ENCODE measurements at regions not wholly inside any gene's neighbourhood (a gene's known extent, or its start where the extent isn't known, plus 50 kb on each side); places are given as distances from the start of the nearest gene placed in this dataset.

DNA sequence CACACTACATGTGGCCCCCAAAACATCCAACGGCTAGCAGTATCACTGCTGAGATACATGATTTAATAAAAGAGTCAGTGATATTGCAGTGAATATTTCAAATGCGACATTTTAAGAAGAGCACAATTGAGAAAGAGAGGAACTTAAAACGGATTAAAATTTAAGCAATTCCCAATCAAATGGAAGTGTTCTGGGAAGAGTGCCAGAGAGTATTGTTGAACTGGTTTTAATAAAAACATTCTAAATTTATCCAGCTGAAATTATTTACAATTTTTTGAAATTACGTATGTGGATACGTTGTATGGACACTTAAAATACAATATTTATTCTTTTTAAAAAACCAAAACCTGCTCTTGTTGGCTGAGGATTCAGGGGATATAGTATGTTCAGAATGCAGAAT is 117.7 kb downstream of the C3orf38 start:
- TF ChIP-seq, protein P1, sequence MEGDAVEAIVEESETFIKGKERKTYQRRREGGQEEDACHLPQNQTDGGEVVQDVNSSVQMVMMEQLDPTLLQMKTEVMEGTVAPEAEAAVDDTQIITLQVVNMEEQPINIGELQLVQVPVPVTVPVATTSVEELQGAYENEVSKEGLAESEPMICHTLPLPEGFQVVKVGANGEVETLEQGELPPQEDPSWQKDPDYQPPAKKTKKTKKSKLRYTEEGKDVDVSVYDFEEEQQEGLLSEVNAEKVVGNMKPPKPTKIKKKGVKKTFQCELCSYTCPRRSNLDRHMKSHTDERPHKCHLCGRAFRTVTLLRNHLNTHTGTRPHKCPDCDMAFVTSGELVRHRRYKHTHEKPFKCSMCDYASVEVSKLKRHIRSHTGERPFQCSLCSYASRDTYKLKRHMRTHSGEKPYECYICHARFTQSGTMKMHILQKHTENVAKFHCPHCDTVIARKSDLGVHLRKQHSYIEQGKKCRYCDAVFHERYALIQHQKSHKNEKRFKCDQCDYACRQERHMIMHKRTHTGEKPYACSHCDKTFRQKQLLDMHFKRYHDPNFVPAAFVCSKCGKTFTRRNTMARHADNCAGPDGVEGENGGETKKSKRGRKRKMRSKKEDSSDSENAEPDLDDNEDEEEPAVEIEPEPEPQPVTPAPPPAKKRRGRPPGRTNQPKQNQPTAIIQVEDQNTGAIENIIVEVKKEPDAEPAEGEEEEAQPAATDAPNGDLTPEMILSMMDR (IDR thresholded peaks at IDR 0.05; ENCODE audit: unreplicated experiment in 3 of 3), result no peak
- H3K36me3 Mint-ChIP-seq (ENCODE audit: low read depth), result no peaks in the 10 kb centered on the region
- no peaks in the 10 kb centered on the region for H3K9me3 Mint-ChIP-seq

DNA sequence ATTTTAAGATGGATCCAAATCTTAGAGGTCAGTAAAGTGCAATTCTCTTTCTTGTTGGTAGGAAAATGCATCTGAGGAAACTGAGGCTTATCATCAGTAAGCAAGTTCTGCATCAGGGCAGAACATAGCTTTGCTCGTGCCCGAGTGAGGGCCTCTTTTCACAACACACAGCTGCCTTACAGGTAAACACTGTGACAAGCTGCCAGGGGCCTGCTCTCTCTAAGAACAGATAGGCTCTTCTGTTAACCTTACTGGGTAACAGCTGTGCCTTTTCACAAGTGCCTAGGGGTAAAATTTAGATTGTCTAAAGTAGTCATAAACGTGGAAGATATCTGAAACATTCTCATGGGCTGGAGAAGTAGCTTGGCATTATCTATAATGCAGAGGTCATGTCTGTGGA is 118.1 kb downstream of the C3orf38 start:
- Mint-ChIP-seq H3K27ac (no peak overlapping the region), H3K27me3 (ENCODE audit: low read depth) (no peaks in the 10 kb centered on the region), H3K9me3 (no peaks in the 10 kb centered on the region), H3K4me3 (no peak overlapping the region), H3K4me1 (no peaks in the 10 kb centered on the region), H3K36me3 (ENCODE audit: low read depth) (no peaks in the 10 kb centered on the region)
- TF ChIP-seq, protein P1 (IDR thresholded peaks at IDR 0.05; ENCODE audit: unreplicated experiment in 3 of 3), result no peak

More for the DNA sequence above, 117.7 kb downstream of the C3orf38 start:
- Mint-ChIP-seq H3K27me3 (ENCODE audit: low read depth) (no peaks in the 10 kb centered on the region), H3K4me3 (no peak overlapping the region), H3K4me1 (no peaks in the 10 kb centered on the region), H3K27ac (peak overlapping the region in 1 of 3 experiments; percentile 6)

DNA sequence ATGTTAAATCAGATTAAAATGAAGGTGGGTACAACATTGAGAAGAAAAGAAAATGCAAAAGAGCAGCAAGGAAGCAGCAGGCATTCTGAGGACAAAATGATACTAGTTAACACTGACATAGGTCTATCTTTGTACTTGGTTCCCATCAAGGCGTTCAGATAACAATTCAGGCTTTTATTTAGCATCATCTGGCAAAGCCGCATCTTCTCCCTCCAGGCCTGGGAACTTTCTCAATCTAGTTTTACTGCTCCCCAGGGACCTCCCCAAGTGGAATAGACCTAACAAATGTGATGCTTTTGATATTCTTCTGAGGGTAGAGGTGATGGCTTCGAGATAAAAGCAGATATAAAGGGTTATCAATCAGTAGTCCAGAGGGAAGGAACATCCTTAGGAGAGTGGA is 130.6 kb downstream of the C3orf38 start:
- TF ChIP-seq, protein P1 (IDR thresholded peaks at IDR 0.05; ENCODE audit: unreplicated experiment in 3 of 3), result no peak
- Mint-ChIP-seq H3K27me3 (ENCODE audit: low read depth) (peaks cover 29% of the 10 kb centered on the region), H3K4me3 (no peak overlapping the region), H3K36me3 (ENCODE audit: low read depth) (no peaks in the 10 kb centered on the region), H3K27ac (no peak overlapping the region), H3K4me1 (no peaks in the 10 kb centered on the region), H3K9me3 (no peaks in the 10 kb centered on the region)

DNA sequence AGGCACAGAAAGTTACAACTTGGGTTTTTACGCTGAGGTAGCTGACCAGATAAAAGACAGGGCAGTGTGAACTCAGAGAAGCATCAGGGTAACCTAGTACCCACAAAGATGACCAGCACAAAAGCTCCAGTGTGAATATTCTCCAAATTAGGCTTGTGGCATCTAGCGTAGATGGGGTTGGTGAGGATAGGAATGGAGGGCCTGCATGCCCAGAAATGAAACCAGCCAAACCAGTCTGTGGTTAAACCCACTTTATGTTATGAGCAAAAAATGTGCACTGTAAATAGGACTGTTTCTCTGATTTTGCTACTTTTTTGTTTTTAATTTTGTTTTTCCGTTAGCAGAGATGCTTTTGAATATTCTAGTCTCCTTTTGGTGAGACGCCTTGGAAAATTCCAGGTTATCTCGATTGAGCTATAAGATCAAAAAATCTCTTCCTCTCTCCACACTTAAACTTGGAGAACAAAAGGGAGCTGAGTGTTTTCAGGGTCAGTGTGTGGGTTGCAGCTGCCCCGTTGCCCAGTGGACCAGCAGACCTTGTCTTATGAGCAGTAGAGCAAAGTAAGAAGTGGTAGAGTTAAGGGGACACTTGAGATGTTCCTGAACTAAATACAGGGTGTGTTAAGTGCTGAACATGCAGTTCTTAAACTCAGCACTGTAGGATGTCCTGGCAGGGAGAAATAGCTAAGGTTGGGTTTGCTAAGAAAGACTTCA is 132.9 kb downstream of the C3orf38 start:
- H3K4me1 Mint-ChIP-seq, result no peaks in the 10 kb centered on the region
- H3K27me3 Mint-ChIP-seq (ENCODE audit: low read depth), result peaks cover 29% of the 10 kb centered on the region
- no peak overlapping the region for H3K4me3 Mint-ChIP-seq
- H3K36me3 Mint-ChIP-seq (ENCODE audit: low read depth), result no peaks in the 10 kb centered on the region
- no peaks in the 10 kb centered on the region for H3K9me3 Mint-ChIP-seq
- peak overlapping the region in 1 of 3 experiments; percentile 35 for H3K27ac Mint-ChIP-seq
- TF ChIP-seq, protein P1 (IDR thresholded peaks at IDR 0.05; ENCODE audit: unreplicated experiment in 3 of 3), result no peak

DNA sequence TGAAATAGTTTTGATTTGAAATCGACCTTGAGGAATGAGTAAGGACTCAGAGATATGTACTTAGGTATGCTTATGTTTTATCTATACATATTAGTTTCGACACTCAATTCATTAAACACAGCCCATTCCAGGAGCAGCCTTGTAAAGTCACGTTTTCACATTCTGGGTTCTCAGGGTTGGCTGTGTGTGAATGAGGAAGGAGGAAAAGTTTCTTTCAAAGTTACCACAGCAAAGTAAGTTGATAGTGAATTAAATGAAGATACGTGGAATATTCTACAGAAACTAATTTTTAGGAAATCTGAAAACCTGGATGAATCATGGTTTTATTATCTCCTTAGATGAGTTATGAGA is 133.5 kb downstream of the C3orf38 start:
- H3K4me1 Mint-ChIP-seq, result no peaks in the 10 kb centered on the region
- peaks cover 32% of the 10 kb centered on the region for H3K27me3 Mint-ChIP-seq (ENCODE audit: low read depth)
- TF ChIP-seq, protein P1 (IDR thresholded peaks at IDR 0.05; ENCODE audit: unreplicated experiment in 3 of 3), result no peak
- no peaks in the 10 kb centered on the region for H3K36me3 Mint-ChIP-seq (ENCODE audit: low read depth)
- no peak overlapping the region for H3K4me3 Mint-ChIP-seq
- H3K9me3 Mint-ChIP-seq, result no peaks in the 10 kb centered on the region
- H3K27ac Mint-ChIP-seq, result peak overlapping the region in 1 of 3 experiments; percentile 35

DNA sequence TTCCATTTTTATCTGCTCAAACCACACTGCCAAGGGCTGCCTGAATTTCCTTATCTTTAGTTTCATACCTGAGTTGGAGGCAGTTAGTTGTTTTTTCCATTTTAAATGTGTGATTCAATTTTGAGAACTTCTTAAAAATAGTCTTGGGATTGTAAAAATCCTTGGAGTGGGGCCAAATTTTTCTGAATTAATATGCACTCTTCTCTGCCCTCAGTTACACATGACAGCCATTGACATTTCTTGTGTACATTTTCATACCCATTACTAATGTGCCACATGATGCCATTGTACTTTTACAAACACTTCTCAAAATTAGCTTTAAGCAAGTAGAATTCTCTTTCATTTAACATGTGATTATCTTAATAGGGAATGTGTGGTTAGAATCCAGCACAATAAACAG is 141.7 kb downstream of the C3orf38 start:
- no peak overlapping the region for H3K4me3 Mint-ChIP-seq
- no peak overlapping the region for H3K27ac Mint-ChIP-seq
- H3K9me3 Mint-ChIP-seq, result peaks cover 10% of the 10 kb centered on the region
- no peaks in the 10 kb centered on the region for H3K36me3 Mint-ChIP-seq (ENCODE audit: low read depth)
- peaks cover 12% of the 10 kb centered on the region for H3K27me3 Mint-ChIP-seq (ENCODE audit: low read depth)
- no peaks in the 10 kb centered on the region for H3K4me1 Mint-ChIP-seq
- TF ChIP-seq, protein P1 (IDR thresholded peaks at IDR 0.05; ENCODE audit: unreplicated experiment in 3 of 3), result no peak
